Gastroesophageal sphincter (tissue), 4 donors: ENCODE measurements at regions not wholly inside any gene's neighbourhood (a gene's known extent, or its start where the extent isn't known, plus 50 kb on each side); places are given as distances from the start of the nearest gene placed in this dataset.

ENCODE experiments used
- ATAC-seq: fragments of 150-250 bp; one replicate; pipeline ENCODE4 v1.9.1; 2016; ENCODE audit warnings: mild to moderate bottlenecking, moderate library complexity
- H3K27ac ChIP-seq, 4 donors: fragments of 200-600 bp; sonication (generic) in 3 of 4; 1 replicate in 3 of 4; 2 replicates in 1 of 4; pipeline ENCODE4 v1.5.1; 2016 to 2019
- H3K27me3 ChIP-seq: fragments of 200-600 bp; sonication (generic); one replicate; pipeline ENCODE4 v1.5.1; 2019
- H3K36me3 ChIP-seq, 2 donors: fragments of 200-600 bp; sonication (generic); one replicate each; pipeline ENCODE4 v1.5.1; 2019; ENCODE audit warnings: control low read depth in 1 of 2
- H3K4me1 ChIP-seq, 3 donors: fragments of 200-600 bp; sonication (generic); 1 replicate in 2 of 3; 2 replicates in 1 of 3; pipeline ENCODE4 v1.5.1; 2016 to 2019; ENCODE audit warnings: control low read depth in 2 of 3
- H3K4me3 ChIP-seq, 2 donors: fragments of 200-600 bp; sonication (generic); one replicate each; pipeline ENCODE4 v1.5.1; 2019; ENCODE audit warnings: mild to moderate bottlenecking in 1 of 2, moderate library complexity in 1 of 2
- H3K9me3 ChIP-seq, 3 donors: fragments of 200-600 bp; sonication (generic); one replicate each; pipeline ENCODE4 v1.5.1; 2017 to 2019; ENCODE audit warnings: control low read depth in 2 of 3
- EP300 ChIP-seq: sonication (generic); formaldehyde crosslinking; IDR thresholded peaks from one replicate; pipeline ENCODE4 v1.6.1; 2017; ENCODE audit warnings: antibody characterized with exemption, mild to moderate bottlenecking
- POLR2A ChIP-seq, 2 donors: fragments of 450-650 bp; IDR thresholded peaks; one replicate each; pipeline ENCODE4 v1.6.1; 2017; ENCODE audit warnings: antibody characterized with exemption in 2 of 2, mild to moderate bottlenecking in 2 of 2, moderate library complexity in 1 of 2
- POLR2AphosphoS5 ChIP-seq: sonication (generic); formaldehyde crosslinking; IDR thresholded peaks from one replicate; pipeline ENCODE4 v1.6.1; 2017; ENCODE audit warnings: antibody characterized with exemption
- WGBS, 2 donors: methylation state at CpG; one replicate each; pipeline ENCODE4 v1.1.5; 2018; ENCODE audit warnings: low coverage in 1 of 2; 5-methylcytosine and 5-hydroxymethylcytosine counted together
- TF ChIP-seq, protein P1 (sequence below), 4 experiments: fragments of 200-600 bp in 2 of 4; fragments of 450-650 bp in 2 of 4; sonication (generic) in 1 of 4; IDR thresholded peaks; one replicate each; pipeline ENCODE4 v1.5.1; 2017 to 2019; ENCODE audit warnings: antibody characterized with exemption in 4 of 4, mild to moderate bottlenecking in 2 of 4, moderate library complexity in 2 of 4

DNA sequence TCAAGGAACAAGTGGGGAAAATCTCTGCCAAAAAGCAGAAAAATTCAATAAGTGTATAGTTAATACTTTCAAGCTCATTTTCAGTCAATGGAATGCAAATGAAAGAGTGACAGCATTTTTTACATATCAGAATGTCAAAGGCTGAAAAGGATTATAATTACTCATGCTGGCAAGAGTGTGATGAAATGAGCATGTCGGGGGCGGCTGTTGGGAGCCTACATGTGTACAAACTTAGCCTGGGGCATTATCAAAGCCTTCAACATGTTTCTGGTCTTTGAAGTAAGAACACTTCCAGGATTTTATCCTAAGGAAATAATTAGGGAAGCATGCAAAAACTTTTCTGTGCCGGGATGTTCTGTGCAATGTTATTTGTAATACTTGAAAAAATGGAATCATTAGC is 221.7 kb upstream of the LYZL1 start:
- TF ChIP-seq POLR2AphosphoS5 (no peak), POLR2A (IDR thresholded peaks at IDR 0.05) (no peak), EP300 (no peak)
- TF ChIP-seq, protein P1, sequence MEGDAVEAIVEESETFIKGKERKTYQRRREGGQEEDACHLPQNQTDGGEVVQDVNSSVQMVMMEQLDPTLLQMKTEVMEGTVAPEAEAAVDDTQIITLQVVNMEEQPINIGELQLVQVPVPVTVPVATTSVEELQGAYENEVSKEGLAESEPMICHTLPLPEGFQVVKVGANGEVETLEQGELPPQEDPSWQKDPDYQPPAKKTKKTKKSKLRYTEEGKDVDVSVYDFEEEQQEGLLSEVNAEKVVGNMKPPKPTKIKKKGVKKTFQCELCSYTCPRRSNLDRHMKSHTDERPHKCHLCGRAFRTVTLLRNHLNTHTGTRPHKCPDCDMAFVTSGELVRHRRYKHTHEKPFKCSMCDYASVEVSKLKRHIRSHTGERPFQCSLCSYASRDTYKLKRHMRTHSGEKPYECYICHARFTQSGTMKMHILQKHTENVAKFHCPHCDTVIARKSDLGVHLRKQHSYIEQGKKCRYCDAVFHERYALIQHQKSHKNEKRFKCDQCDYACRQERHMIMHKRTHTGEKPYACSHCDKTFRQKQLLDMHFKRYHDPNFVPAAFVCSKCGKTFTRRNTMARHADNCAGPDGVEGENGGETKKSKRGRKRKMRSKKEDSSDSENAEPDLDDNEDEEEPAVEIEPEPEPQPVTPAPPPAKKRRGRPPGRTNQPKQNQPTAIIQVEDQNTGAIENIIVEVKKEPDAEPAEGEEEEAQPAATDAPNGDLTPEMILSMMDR (IDR thresholded peaks at IDR 0.05), result no peak
- H3K36me3 ChIP-seq, result no peaks in the 10 kb centered on the region
- 33 to 50% methylated on average over 3 of the region's 3 CpGs for WGBS, 2 donors
- no peak overlapping the region for H3K4me3 ChIP-seq
- no peaks in the 10 kb centered on the region for H3K9me3 ChIP-seq
- no peak for ATAC-seq
- no peak overlapping the region for H3K27ac ChIP-seq
- H3K27me3 ChIP-seq, result peaks cover 8% of the 10 kb centered on the region
- H3K4me1 ChIP-seq, result no peaks in the 10 kb centered on the region

DNA sequence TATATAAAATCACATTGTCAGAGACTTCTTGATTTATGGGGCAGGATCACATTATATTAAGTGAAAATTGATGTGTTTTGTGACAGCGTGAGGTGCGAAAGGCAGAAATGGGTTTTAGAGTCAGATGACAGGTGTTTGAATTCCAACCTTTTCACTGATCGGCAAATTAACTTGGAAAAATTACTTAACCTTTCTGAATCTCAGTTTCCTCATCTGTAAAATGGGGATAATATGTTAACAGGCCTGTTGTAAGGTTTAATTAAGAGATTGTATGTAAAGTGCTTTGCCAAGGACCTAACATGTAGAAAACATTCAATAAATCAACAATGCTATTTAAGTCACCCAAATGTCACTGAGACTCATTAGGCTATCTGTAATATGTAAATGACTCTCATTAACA is 221.2 kb upstream of the LYZL1 start:
- WGBS, 2 donors, result 88 to 89% methylated on average over 3 of the region's 3 CpGs
- no peak for ATAC-seq

DNA sequence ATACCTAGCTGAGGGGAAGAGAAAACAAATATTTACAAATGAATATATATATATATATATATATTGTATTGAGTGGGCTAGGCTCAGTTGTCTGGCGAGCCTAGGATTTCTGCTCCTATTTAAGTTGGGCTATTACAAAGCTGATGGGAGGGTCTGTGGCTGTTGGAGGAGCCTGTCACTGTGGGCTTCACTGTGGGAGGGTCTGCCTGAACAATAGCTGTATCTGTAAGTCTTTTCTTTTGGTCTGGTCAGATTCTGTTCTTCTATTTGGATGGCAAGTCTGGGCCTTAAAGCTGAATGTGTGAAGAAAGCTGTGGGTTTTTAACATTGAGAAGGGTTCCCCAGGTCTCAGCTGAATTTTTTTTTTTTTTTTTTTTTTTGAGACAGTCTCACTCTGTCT is 220.6 kb upstream of the LYZL1 start:
- Histone ChIP-seq H3K27ac (no peak overlapping the region), H3K9me3 (no peaks in the 10 kb centered on the region), H3K4me3 (no peak overlapping the region), H3K4me1 (no peaks in the 10 kb centered on the region), H3K36me3 (no peaks in the 10 kb centered on the region), H3K27me3 (peaks cover 8% of the 10 kb centered on the region)
- WGBS, 2 donors, result 100% methylated on average over 1 of the region's 1 CpG
- TF ChIP-seq, protein P1 (IDR thresholded peaks at IDR 0.05), result no peak
- TF ChIP-seq POLR2A (IDR thresholded peaks at IDR 0.05) (no peak), POLR2AphosphoS5 (no peak), EP300 (no peak)
- ATAC-seq, result no peak

More for the DNA sequence above, 221.2 kb upstream of the LYZL1 start:
- no peak overlapping the region for H3K4me3 ChIP-seq
- peaks cover 8% of the 10 kb centered on the region for H3K27me3 ChIP-seq
- no peak for TF ChIP-seq POLR2AphosphoS5
- TF ChIP-seq POLR2A (IDR thresholded peaks at IDR 0.05), result no peak
- TF ChIP-seq, protein P1 (IDR thresholded peaks at IDR 0.05), result no peak
- no peak for TF ChIP-seq EP300
- H3K36me3 ChIP-seq, result no peaks in the 10 kb centered on the region
- no peaks in the 10 kb centered on the region for H3K9me3 ChIP-seq
- no peak overlapping the region for H3K27ac ChIP-seq
- no peaks in the 10 kb centered on the region for H3K4me1 ChIP-seq

DNA sequence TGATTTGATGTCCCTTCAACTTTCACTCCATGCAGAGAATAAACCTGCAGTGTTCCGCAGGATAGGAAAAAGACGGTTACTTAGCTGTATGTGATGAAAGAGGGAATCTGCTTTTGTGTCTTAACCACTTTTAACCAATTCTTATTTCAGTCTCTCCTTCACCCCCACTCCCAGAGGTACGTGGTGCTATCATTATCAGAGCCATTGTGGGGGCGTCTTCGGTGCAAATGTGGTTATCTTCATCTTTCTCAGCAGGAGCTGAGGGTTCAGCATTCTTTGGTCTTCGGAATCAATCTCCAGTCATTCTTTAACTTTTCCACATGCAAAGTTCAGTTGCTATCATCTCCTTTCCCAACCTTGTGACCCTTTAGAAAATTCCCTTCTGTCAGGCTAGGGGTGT is 219.9 kb upstream of the LYZL1 start:
- Histone ChIP-seq H3K36me3 (no peaks in the 10 kb centered on the region), H3K4me3 (no peak overlapping the region), H3K27me3 (peaks cover 8% of the 10 kb centered on the region), H3K27ac (no peak overlapping the region), H3K4me1 (no peaks in the 10 kb centered on the region), H3K9me3 (no peaks in the 10 kb centered on the region)
- TF ChIP-seq POLR2A (IDR thresholded peaks at IDR 0.05) (no peak), POLR2AphosphoS5 (no peak), EP300 (no peak)
- TF ChIP-seq, protein P1 (IDR thresholded peaks at IDR 0.05), result no peak
- no peak for ATAC-seq
- WGBS, 2 donors, result 60 to 77% methylated on average over 6 of the region's 6 CpGs

DNA sequence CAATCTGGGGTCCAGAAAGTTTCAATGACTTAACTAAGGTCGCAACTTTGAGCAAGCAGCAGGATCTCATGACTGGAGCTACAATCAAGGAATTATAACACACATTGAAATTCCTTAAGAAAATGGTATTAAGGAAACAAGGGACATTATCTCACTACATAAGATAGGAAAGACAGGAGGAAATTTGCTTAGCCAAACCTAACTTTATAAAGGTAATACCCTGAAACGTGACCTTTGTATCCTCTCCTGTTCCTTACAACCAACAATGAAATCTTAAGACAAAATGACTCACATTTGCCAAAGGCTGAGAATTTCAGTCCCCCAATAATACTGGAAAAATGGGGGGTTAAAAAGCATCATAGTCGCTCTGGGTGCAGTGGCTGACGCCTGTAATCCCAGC is 218.9 kb upstream of the LYZL1 start:
- Histone ChIP-seq H3K36me3 (no peaks in the 10 kb centered on the region), H3K4me1 (no peaks in the 10 kb centered on the region), H3K4me3 (no peak overlapping the region), H3K27me3 (peaks cover 8% of the 10 kb centered on the region), H3K9me3 (no peaks in the 10 kb centered on the region), H3K27ac (no peak overlapping the region)
- TF ChIP-seq POLR2A (IDR thresholded peaks at IDR 0.05) (no peak), POLR2AphosphoS5 (no peak), EP300 (no peak)
- TF ChIP-seq, protein P1 (IDR thresholded peaks at IDR 0.05), result no peak
- no peak for ATAC-seq
- WGBS, 2 donors, result 71 to 85% methylated on average over 4 of the region's 4 CpGs
